GM12872 (cell line): ENCODE measurements at regions not wholly inside any gene's neighbourhood (a gene's known extent, or its start where the extent isn't known, plus 50 kb on each side); places are given as distances from the start of the nearest gene placed in this dataset.

Experiments used
- TF ChIP-seq, protein P1 (sequence below): IDR thresholded peaks from 3 replicates; pipeline ENCODE4 v1.5.1; 2011; ENCODE audit warnings: low read depth, mild to moderate bottlenecking, low read length, moderate library complexity; ENCODE audit not compliant: insufficient read depth

GRCh38 chr2:57296795-57297517 is 749.6 kb upstream of the VRK2 start:
- TF ChIP-seq, protein P1, sequence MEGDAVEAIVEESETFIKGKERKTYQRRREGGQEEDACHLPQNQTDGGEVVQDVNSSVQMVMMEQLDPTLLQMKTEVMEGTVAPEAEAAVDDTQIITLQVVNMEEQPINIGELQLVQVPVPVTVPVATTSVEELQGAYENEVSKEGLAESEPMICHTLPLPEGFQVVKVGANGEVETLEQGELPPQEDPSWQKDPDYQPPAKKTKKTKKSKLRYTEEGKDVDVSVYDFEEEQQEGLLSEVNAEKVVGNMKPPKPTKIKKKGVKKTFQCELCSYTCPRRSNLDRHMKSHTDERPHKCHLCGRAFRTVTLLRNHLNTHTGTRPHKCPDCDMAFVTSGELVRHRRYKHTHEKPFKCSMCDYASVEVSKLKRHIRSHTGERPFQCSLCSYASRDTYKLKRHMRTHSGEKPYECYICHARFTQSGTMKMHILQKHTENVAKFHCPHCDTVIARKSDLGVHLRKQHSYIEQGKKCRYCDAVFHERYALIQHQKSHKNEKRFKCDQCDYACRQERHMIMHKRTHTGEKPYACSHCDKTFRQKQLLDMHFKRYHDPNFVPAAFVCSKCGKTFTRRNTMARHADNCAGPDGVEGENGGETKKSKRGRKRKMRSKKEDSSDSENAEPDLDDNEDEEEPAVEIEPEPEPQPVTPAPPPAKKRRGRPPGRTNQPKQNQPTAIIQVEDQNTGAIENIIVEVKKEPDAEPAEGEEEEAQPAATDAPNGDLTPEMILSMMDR = no peak

DNA sequence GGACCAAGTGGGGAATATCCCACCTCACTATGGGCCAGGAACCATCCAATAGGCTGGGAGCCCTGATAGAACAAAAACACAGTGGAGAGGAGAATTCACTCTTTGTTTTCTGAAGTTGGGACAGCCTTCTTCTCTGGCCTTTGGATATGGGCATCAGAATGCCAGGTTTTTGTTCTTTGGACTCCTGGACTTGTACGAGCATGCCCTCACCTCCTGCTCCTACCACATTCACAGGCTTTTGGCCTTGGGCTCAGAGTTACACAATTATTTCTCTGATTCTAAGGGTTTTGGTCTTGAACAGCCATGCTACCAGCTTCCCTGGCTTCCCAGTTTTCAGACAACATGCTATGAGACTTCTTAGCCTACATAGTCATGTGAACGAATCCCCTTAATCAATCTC is 732.9 kb upstream of the VRK2 start:
- TF ChIP-seq, protein P1 = no peak

DNA sequence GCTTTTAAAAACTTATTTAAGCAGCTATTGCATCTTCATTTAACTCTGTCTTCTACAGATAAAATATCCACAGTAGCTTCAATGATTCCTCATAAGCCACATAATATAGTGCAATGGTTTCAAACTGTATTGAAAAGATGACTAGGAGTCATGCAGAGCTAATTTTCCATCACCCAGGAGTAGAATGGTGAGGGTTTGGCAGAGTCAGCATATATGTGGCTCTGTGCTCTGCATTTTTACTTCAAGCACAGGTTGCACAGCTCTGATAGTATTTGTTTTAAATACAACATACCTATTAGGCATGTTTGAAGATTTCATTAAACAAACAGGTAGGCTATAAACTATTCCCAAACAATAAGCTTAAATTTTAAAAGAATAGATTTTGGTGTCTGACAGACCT is 731.9 kb upstream of the VRK2 start:
- TF ChIP-seq, protein P1 = no peak

DNA sequence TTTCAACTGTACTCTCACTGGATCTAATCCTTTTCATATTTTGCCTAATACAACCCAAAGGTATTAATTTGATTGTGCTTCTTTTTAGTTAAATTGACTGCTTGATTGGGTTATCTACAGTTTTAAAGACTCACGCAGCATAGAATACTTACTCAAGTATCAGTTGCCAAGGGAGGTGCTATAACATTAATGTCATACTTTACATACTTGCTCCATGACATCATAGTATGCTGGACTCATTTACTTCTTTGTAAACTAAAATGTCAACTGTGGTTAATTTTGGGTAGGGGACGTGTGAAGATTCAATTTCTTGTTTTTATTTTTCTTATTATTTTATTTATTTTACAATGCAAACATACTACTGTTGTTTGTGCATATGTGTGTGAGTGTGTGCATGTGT is 716.2 kb upstream of the VRK2 start:
- TF ChIP-seq, protein P1 = no peak

- TF ChIP-seq, protein P1 = no peak
These were observed 713.4 kb upstream of the VRK2 start for GRCh38 chr2:57333221-57333620.

DNA sequence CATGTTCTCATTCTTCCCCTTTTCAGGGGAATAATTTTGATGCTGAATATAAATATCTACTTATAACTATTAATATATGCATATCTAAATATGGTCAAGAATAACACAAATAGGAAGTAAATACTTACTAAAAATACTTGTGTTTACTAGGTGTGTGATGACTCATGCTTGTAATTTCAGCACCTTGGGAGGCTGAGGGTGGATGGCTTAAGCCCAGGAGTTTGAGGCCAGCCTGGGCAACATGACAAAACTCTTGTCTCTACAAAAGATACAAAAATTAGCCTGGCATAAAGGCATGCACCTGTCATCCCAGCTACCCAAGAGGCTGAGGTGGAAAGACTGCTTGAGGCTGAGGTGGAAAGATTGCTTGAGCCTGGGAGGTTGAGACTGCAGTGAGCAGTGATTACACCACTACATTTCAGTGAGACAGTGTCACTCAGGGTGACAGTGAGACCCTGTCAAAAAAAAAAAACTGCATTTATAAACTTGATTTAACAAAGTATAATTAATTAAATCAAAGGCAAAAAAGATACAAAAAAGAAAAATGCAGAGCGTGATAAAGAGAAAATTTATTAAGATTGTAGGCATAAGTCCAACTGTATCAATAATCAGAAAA is 703.1 kb upstream of the VRK2 start:
- TF ChIP-seq, protein P1 = no peak

- TF ChIP-seq, protein P1 = no peak
These were observed 678.4 kb upstream of the VRK2 start for GRCh38 chr2:57368190-57368589.
